H1 (cell line): ENCODE measurements at regions not wholly inside any gene's neighbourhood (a gene's known extent, or its start where the extent isn't known, plus 50 kb on each side); places are given as distances from the start of the nearest gene placed in this dataset.

Experiments used
- TF ChIP-seq, protein P1 (sequence below): IDR thresholded peaks from 2 replicates; pipeline ENCODE4 v1.6.1; 2012; ENCODE audit warnings: low read length, inconsistent platforms

DNA sequence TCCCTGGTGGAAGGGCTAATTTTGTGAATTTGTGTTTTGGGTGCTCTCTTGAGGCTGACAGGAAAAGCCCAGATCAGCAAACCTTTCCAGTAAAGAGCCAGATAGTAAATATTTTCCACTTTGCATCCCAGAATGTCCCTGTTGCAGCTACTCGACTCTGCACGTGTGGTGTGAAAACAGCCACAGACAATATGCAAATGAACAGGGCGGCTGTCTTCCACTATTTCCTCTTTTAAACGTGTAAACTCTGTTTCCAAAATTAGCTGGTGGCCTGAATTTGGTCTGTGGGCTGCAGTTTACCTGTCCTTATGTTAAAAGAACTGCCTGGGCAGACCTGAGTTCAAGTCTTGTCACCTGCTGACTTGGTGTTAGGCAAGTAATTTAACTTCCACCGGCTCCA lies 202.7 kb downstream of the EDEM1 start (continued):
- TF ChIP-seq, protein P1, sequence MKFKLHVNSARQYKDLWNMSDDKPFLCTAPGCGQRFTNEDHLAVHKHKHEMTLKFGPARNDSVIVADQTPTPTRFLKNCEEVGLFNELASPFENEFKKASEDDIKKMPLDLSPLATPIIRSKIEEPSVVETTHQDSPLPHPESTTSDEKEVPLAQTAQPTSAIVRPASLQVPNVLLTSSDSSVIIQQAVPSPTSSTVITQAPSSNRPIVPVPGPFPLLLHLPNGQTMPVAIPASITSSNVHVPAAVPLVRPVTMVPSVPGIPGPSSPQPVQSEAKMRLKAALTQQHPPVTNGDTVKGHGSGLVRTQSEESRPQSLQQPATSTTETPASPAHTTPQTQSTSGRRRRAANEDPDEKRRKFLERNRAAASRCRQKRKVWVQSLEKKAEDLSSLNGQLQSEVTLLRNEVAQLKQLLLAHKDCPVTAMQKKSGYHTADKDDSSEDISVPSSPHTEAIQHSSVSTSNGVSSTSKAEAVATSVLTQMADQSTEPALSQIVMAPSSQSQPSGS = no peak
